ENCODE measurements at regions not wholly inside any gene's neighbourhood (a gene's known extent, or its start where the extent isn't known, plus 50 kb on each side); places are given as distances from the start of the nearest gene placed in this dataset.

GRCh38 chr20:22825076-22825475 lies 210.0 kb upstream of the SSTR4 start:
- Histone ChIP-seq H3K9me3 (ENCODE audit: low read length) (no peaks in the 10 kb centered on the region), H3K4me2 (ENCODE audit: low read depth, low read length) (no peak overlapping the region), H3K4me1 (ENCODE audit: insufficient read depth, low read length) (no peaks in the 10 kb centered on the region), H3K27me3 (ENCODE audit: control insufficient read depth in 1 of 2, insufficient read depth in 2 of 2, low read length in 2 of 2) (peaks cover 0 to 4% of the 10 kb centered on the region in 2 experiments; a peak in 2 of 5 replicates), H3K79me2 (ENCODE audit: insufficient read depth, low read length) (no peaks in the 10 kb centered on the region), H3K9ac (ENCODE audit: insufficient read depth, low read depth, low read length) (no peak overlapping the region), H3K4me3 (replicated peaks in 1 of 3; ENCODE audit: insufficient read depth in 1 of 3, low read depth in 2 of 3, low read length in 3 of 3) (no peak overlapping the region), H3K36me3 (replicated peaks in 1 of 2; ENCODE audit: control insufficient read depth in 1 of 2, insufficient read depth in 2 of 2, low read length in 2 of 2) (no peaks in the 10 kb centered on the region), H3K27ac (ENCODE audit: extremely low read length, insufficient read depth, low read length) (no peak overlapping the region), H4K20me1 (ENCODE audit: insufficient read depth, low read length) (no peaks in the 10 kb centered on the region), H2AFZ (ENCODE audit: low read length) (no peak overlapping the region)
- intact Hi-C loops (cut with micrococcal nuclease; ENCODE audit: unreplicated experiment), result no loop called here
- ATAC-seq (no peak), DNase-seq (ENCODE audit: low spot score) (no peak), FAIRE-seq (no peak)
- ChIA-PET CTCF (ENCODE audit: low intra/inter-chr PET ratio, low total read pairs) (no interaction called here), POLR2A (no interaction called here)
- no TSS peak for BruUV-seq (replicated peaks)
- in situ Hi-C loops (cut with HindIII; ENCODE audit: extremely low pct_ligation_motif_present, low pct_unique_long_range_greater_than_20kb), result no loop called here
- 21% methylated on average over 3 of the region's 3 CpGs for WGBS (ENCODE audit: low lambda C conversion rate)
- TF ChIP-seq POLR2G (IDR thresholded peaks at IDR 0.05; ENCODE audit: low read depth, low read length), result no peak
- TF ChIP-seq ZNF331 (CRISPR knock-in tag; IDR thresholded peaks at IDR 0.05), result no peak
- no peak for TF ChIP-seq PAX8 (CRISPR knock-in tag; IDR thresholded peaks at IDR 0.05; ENCODE audit: borderline replicate concordance)
- no peak for TF ChIP-seq ZNF7 (CRISPR knock-in tag; IDR thresholded peaks at IDR 0.05)
- TF ChIP-seq RFXANK (CRISPR knock-in tag; IDR thresholded peaks at IDR 0.05), result no peak
- no peak for TF ChIP-seq HNRNPLL (IDR thresholded peaks at IDR 0.05; ENCODE audit: low read depth, low read length, poor library complexity, severe bottlenecking)
- TF ChIP-seq ZNF354B (CRISPR knock-in tag; IDR thresholded peaks at IDR 0.05), result no peak
- no peak for TF ChIP-seq SRSF1 (optimal IDR thresholded peaks at IDR 0.05; ENCODE audit: low read depth, low read length)
- TF ChIP-seq DRAP1 (CRISPR knock-in tag; IDR thresholded peaks at IDR 0.05), result no peak
- no peak for TF ChIP-seq HNF4A (CRISPR knock-in tag; IDR thresholded peaks at IDR 0.05)
- TF ChIP-seq GRHL1 (CRISPR knock-in tag; conservative IDR thresholded peaks at IDR 0.05), result no peak
- no peak for TF ChIP-seq AFF4 (CRISPR knock-in tag; IDR thresholded peaks at IDR 0.05)
- TF ChIP-seq SOX5 (CRISPR knock-in tag; IDR thresholded peaks at IDR 0.05; ENCODE audit: borderline replicate concordance), result no peak
- TF ChIP-seq ETV5 (CRISPR knock-in tag; IDR thresholded peaks at IDR 0.05; ENCODE audit: borderline replicate concordance), result no peak
- no peak for TF ChIP-seq ZNF788 (CRISPR knock-in tag; IDR thresholded peaks at IDR 0.05; ENCODE audit: borderline replicate concordance)

All from HepG2 (cell line).